Heart left ventricle (tissue), 16 donors: ENCODE measurements at regions not wholly inside any gene's neighbourhood (a gene's known extent, or its start where the extent isn't known, plus 50 kb on each side); places are given as distances from the start of the nearest gene placed in this dataset.
"Not testable (repeated sequence)": the region's sequence is repeated elsewhere in the genome, so short reads cannot be mapped to it uniquely, and the experiment has no call there.

Source experiments
- ATAC-seq, 4 donors: fragments of 200-7000 bp; cut with Tn5 transposase; one replicate each; pipeline ENCODE4 v1.9.1; 2020 to 2022; ENCODE audit warnings: moderate library complexity in 4 of 4, mild to moderate bottlenecking in 3 of 4, moderate number of reproducible peaks in 1 of 4
- DNase-seq, 5 donors: peaks; one replicate each; pipeline ENCODE4 v3.0.0-alpha.2; 2020
- H3K27ac ChIP-seq, 12 donors: fragments of 200-600 bp; sonication (generic) in 4 of 12; one replicate each; pipeline versions ENCODE4 v1.5.0 to v1.8.0; 2016 to 2022; ENCODE audit warnings: mild to moderate bottlenecking in 2 of 12
- H3K27me3 ChIP-seq, 9 donors: fragments of 200-600 bp; sonication (generic) in 2 of 9; one replicate each; pipeline versions ENCODE4 v1.5.1 to v1.8.0; 2016 to 2022; ENCODE audit warnings: mild to moderate bottlenecking in 3 of 9
- H3K36me3 ChIP-seq, 9 donors: fragments of 200-600 bp; sonication (generic) in 2 of 9; one replicate each; pipeline versions ENCODE4 v1.5.0 to v1.8.0; 2018 to 2022; ENCODE audit warnings: mild to moderate bottlenecking in 2 of 9
- H3K4me1 ChIP-seq, 12 donors: fragments of 200-600 bp; sonication (generic) in 4 of 12; one replicate each; pipeline versions ENCODE4 v1.5.0 to v1.8.0; 2016 to 2022; ENCODE audit warnings: mild to moderate bottlenecking in 3 of 12
- H3K4me3 ChIP-seq, 12 donors: fragments of 200-600 bp; sonication (generic) in 4 of 12; one replicate each; pipeline versions ENCODE4 v1.5.0 to v1.8.0; 2017 to 2022; ENCODE audit warnings: mild to moderate bottlenecking in 9 of 12, moderate library complexity in 4 of 12
- H3K9me3 ChIP-seq, 12 donors: fragments of 200-600 bp; sonication (generic) in 4 of 12; one replicate each; pipeline versions ENCODE4 v1.5.0 to v1.8.0; 2016 to 2022; ENCODE audit warnings: mild to moderate bottlenecking in 1 of 12
- CTCF ChIP-seq, 12 donors: fragments of 200-600 bp; sonication (generic) in 4 of 12; IDR thresholded peaks; one replicate each; pipeline versions ENCODE4 v1.5.0 to v1.8.0; 2018 to 2022; ENCODE audit warnings: antibody characterized with exemption in 12 of 12, mild to moderate bottlenecking in 5 of 12
- POLR2A ChIP-seq, 2 donors: fragments of 450-650 bp; IDR thresholded peaks; one replicate each; pipeline ENCODE4 v1.6.1; 2017; ENCODE audit warnings: antibody characterized with exemption in 2 of 2, mild to moderate bottlenecking in 2 of 2, moderate library complexity in 2 of 2
- WGBS, 4 donors: extraction: QIAGEN DNeasy Blood & Tissue Kit in 2 of 4; methylation state at CpG; one replicate each; pipeline versions ENCODE4 v1.1.5 to v1.1.7; 2013 to 2018; 5-methylcytosine and 5-hydroxymethylcytosine counted together
- intact Hi-C, 10 donors: fragments of 100-400 bp; cut with DNase I; formaldehyde crosslinking; loops; one replicate each; pipeline versions ENCODE4 v1.11.1 to v1.14.2; 2022
- donor health status: ischemic (EF 13 %, LVEDD 7.1; RV severe dilation, severe dysfunction).
- donor health status: healthy with polysubstance abuse.
- donor health status: DM: no; HTN: yes; CAD: no.
- donor health status: DM: no; HTN: no; CAD: no.
- donor health status: ischemic (EF 25% LVEDD 6.9; RV normal size, moderate dysfunction).
- donor health status: ischemic (EF 25% LVEDD 5.7; RV mildly dilated, moderate dysfunction).
- donor health status: healthy.
- donor health status: DM: yes; HTN: yes; CAD: no.
- donor health status: ischemic (EF 35%, LVEDD 5.7; RV mildly dilated, moderate dysfunction).
- donor health status: nonischemic (EF 11% LVEDD 7.7; RV severe dilation, severe dysfunction).
- donor health status: DM: yes; HTN: yes; CAD: no.
- donor health status: PGD.
- donor health status: ischemic (EF 29% LVEDD 5.4; RV normal size, mild dysfunction).
- donor health status: nonischemic (EF 23%, LVEDD 6.1; RV moderate dilation, normal function).

GRCh38 chr5:42242881-42243485 is 180.3 kb upstream of the GHR start:
- DNase-seq (no peak), ATAC-seq (no peak)
- Histone ChIP-seq H3K36me3 (no peaks in the 10 kb centered on the region), H3K9me3 (no peaks in the 10 kb centered on the region), H3K27me3 (no peaks in the 10 kb centered on the region), H3K27ac (no peak overlapping the region), H3K4me1 (peaks cover 0 to 7% (median 0%) of the 10 kb centered on the region in 12 donors), H3K4me3 (no peak overlapping the region)
- 32 to 44% (median 37%) methylated on average over 5 of the region's 5 CpGs for WGBS, 4 donors
- TF ChIP-seq POLR2A (IDR thresholded peaks at IDR 0.05): no peak
- no peak for TF ChIP-seq CTCF (IDR thresholded peaks at IDR 0.05)
- intact Hi-C loops: no loop called here

GRCh38 chr5:42252306-42252705 is 170.9 kb upstream of the GHR start:
- no peak overlapping the region for H3K4me3 ChIP-seq
- ATAC-seq (no peak), DNase-seq (no peak)
- no peaks in the 10 kb centered on the region for H3K27me3 ChIP-seq
- no peak overlapping the region for H3K27ac ChIP-seq
- no peaks in the 10 kb centered on the region for H3K4me1 ChIP-seq
- intact Hi-C loops: no loop called here
- TF ChIP-seq POLR2A (IDR thresholded peaks at IDR 0.05): no peak
- 90 to 94% (median 93%) methylated on average over 5 of the region's 5 CpGs for WGBS, 4 donors
- H3K36me3 ChIP-seq: no peaks in the 10 kb centered on the region
- H3K9me3 ChIP-seq: no peaks in the 10 kb centered on the region

GRCh38 chr5:42259914-42260313 is 163.3 kb upstream of the GHR start:
- ATAC-seq: not testable (repeated sequence)
- WGBS, 4 donors: 83 to 94% (median 90%) methylated on average over 12 of the region's 12 CpGs

GRCh38 chr5:42267091-42267490 is 156.1 kb upstream of the GHR start:
- Histone ChIP-seq H3K36me3 (no peaks in the 10 kb centered on the region), H3K27ac (no peak overlapping the region), H3K27me3 (no peaks in the 10 kb centered on the region), H3K9me3 (peaks cover 0 to 4% (median 0%) of the 10 kb centered on the region in 12 donors), H3K4me3 (no peak overlapping the region), H3K4me1 (no peaks in the 10 kb centered on the region)
- TF ChIP-seq POLR2A (IDR thresholded peaks at IDR 0.05) (no peak), CTCF (IDR thresholded peaks at IDR 0.05) (no peak)
- DNase-seq (no peak), ATAC-seq (no peak)
- intact Hi-C loops: no loop called here

More at GRCh38 chr5:42259914-42260313, 163.3 kb upstream of the GHR start:
- H3K4me3 ChIP-seq, H3K36me3 ChIP-seq, intact Hi-C loops, H3K4me1 ChIP-seq, H3K27me3 ChIP-seq, H3K27ac ChIP-seq, H3K9me3 ChIP-seq: not testable (repeated sequence)
- DNase-seq: peak in 1 of 5 donors; percentile 38

- H3K9me3 ChIP-seq, H3K4me3 ChIP-seq, intact Hi-C loops, ATAC-seq, DNase-seq, H3K27me3 ChIP-seq, H3K36me3 ChIP-seq, H3K4me1 ChIP-seq, H3K27ac ChIP-seq: not testable (repeated sequence)
- 77 to 95% (median 83%) methylated on average over 1 of the region's 1 CpG for WGBS, 4 donors
These were observed 155.1 kb upstream of the GHR start for GRCh38 chr5:42268170-42268569.

- DNase-seq (no peak), ATAC-seq (no peak)
- H3K4me3 ChIP-seq: no peak overlapping the region
- WGBS, 4 donors: 81 to 92% (median 84%) methylated on average over 2 of the region's 2 CpGs
- H3K4me1 ChIP-seq: no peaks in the 10 kb centered on the region
- no peak overlapping the region for H3K27ac ChIP-seq
- intact Hi-C loops: no loop called here
- no peaks in the 10 kb centered on the region for H3K9me3 ChIP-seq
- TF ChIP-seq POLR2A (IDR thresholded peaks at IDR 0.05) (no peak), CTCF (IDR thresholded peaks at IDR 0.05) (no peak)
- no peaks in the 10 kb centered on the region for H3K36me3 ChIP-seq
- H3K27me3 ChIP-seq: no peaks in the 10 kb centered on the region
These were observed 154.6 kb upstream of the GHR start for GRCh38 chr5:42268630-42269029.
